ENCODE measurements at regions not wholly inside any gene's neighbourhood (a gene's known extent, or its start where the extent isn't known, plus 50 kb on each side); places are given as distances from the start of the nearest gene placed in this dataset.

DNA sequence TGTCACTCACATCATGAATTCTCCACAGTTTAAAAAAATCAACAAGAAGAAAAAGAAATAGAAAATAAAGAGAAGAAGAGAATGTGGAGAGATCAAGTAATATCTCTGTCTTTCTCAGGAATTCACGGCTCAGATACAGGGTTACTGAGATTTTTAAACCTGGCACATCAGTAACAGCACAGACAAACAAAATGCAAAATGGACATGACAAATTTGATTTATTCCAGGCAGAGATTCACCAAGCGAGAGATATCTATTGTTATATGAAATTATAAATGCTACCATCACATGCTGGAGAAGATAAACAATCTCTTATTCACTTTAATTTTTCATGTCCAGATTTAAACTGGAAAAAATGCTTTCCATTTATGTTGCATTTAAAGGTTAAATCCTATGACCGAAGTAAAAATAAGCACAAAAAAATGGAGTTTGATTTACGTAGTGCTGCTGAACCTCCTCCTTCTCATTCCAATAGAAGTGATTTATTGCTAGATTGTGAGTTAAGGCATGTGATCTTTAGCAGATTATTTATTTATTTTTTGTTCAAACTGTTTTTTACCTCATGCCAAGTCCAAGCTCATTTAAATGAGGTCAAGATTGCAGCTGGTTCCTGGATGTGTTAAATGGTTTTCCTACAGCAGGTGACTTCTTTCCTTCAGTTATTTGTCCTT is 926.4 kb downstream of the MAT2B start:
- TF ChIP-seq, protein P1, sequence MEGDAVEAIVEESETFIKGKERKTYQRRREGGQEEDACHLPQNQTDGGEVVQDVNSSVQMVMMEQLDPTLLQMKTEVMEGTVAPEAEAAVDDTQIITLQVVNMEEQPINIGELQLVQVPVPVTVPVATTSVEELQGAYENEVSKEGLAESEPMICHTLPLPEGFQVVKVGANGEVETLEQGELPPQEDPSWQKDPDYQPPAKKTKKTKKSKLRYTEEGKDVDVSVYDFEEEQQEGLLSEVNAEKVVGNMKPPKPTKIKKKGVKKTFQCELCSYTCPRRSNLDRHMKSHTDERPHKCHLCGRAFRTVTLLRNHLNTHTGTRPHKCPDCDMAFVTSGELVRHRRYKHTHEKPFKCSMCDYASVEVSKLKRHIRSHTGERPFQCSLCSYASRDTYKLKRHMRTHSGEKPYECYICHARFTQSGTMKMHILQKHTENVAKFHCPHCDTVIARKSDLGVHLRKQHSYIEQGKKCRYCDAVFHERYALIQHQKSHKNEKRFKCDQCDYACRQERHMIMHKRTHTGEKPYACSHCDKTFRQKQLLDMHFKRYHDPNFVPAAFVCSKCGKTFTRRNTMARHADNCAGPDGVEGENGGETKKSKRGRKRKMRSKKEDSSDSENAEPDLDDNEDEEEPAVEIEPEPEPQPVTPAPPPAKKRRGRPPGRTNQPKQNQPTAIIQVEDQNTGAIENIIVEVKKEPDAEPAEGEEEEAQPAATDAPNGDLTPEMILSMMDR (IDR thresholded peaks at IDR 0.05; ENCODE audit: extremely low read depth, missing control alignments), result no peak
- no peak for DNase-seq (ENCODE audit: low spot score)

GRCh38 chr5:164433106-164433870 is 927.9 kb downstream of the MAT2B start:
- TF ChIP-seq, protein P1 (IDR thresholded peaks at IDR 0.05; ENCODE audit: extremely low read depth, missing control alignments), result no peak
- no peak for DNase-seq (ENCODE audit: low spot score)

DNA sequence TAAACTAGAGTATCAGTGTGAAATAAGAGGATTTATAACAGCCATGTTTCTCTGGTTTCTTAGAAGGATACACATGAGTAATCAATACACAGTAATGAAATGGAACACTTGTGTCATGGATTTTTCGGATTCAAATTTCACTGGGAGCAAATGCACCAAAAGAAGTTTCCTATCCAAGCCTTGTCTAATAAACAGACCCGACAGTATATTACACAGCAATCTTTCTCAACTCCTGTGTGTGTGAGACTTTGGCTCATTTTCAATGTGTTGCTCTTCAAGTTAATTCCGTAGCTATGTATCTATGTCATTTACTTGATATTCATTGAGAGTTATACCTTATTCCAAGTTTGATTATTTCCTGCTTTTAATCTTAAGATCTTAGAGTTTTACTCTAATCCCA is 930.2 kb downstream of the MAT2B start:
- TF ChIP-seq, protein P1 (IDR thresholded peaks at IDR 0.05; ENCODE audit: extremely low read depth, missing control alignments), result no peak
- no peak for DNase-seq (ENCODE audit: low spot score)

DNA sequence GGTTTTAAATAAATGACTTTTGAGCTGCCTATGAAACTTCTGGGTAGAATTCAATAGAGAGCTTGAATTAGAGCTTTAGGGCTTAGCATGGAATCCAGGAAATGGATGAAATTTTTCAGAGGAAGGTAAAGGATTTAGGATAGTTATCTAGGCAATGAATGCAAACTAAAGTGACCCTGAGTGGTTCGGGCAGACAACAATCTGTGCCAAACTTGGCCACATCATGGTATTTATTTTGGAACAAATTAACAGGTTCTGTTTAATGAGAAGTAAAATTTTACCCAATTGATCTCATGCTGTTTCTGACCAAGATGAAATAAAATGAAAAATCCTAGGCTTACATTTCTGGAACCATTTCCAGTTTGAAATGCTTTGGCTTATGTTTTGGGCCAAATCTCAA is 934.4 kb downstream of the MAT2B start:
- TF ChIP-seq, protein P1 (IDR thresholded peaks at IDR 0.05; ENCODE audit: extremely low read depth, missing control alignments), result no peak
- no peak for DNase-seq (ENCODE audit: low spot score)

GRCh38 chr5:164449460-164449859 is 944.0 kb downstream of the MAT2B start:
- TF ChIP-seq, protein P1 (IDR thresholded peaks at IDR 0.05; ENCODE audit: extremely low read depth, missing control alignments), result no peak
- no peak for DNase-seq (ENCODE audit: low spot score)

GRCh38 chr5:164466033-164466432 is 960.6 kb downstream of the MAT2B start:
- DNase-seq (ENCODE audit: low spot score), result no peak
- TF ChIP-seq, protein P1 (IDR thresholded peaks at IDR 0.05; ENCODE audit: extremely low read depth, missing control alignments), result no peak

DNA sequence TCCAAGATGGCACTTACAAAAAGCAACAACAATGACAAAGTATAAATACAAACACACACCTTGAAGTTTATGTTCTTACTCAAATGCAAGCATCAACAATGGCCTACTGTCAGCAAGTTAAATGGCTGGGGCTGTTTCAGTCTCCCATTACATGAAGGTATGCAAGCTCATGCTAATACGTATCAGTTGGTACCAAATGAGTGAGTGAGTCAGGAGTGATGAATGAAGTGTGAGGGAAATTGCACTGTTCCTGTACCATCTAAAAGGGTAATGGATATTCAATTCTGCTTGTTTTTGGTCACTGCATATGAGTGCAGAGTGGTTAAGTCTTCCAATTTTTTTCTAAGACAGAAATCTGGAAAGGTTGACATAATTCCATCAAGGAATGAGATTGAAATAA is 964.9 kb downstream of the MAT2B start:
- DNase-seq (ENCODE audit: low spot score), result no peak
- TF ChIP-seq, protein P1 (IDR thresholded peaks at IDR 0.05; ENCODE audit: extremely low read depth, missing control alignments), result no peak
